ENCODE measurements at regions not wholly inside any gene's neighbourhood (a gene's known extent, or its start where the extent isn't known, plus 50 kb on each side); places are given as distances from the start of the nearest gene placed in this dataset.

DNA sequence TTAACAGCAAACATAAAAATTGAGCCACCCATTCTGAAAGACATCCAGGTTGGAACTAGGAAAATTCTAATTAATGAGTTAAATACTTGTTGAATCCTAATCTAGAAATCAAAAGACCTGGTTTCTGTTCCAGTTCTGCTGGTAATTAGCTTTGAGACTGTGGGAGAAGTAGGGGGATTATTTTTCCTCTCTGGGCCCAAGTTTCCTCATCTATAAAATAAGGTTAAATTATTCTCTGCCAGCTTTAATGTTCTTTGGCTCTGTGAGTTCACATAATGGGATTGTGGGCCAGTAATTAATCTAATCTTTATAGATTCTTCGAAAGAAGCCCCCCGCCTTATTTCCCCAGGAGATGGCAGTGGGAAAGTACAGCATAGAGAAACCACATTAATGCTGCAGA is 104.6 kb downstream of the ENC1 start:
- TF ChIP-seq POLR2A (IDR thresholded peaks at IDR 0.05) (no peak), CTCF (IDR thresholded peaks at IDR 0.05) (no peak)
